ENCODE measurements at regions not wholly inside any gene's neighbourhood (a gene's known extent, or its start where the extent isn't known, plus 50 kb on each side); places are given as distances from the start of the nearest gene placed in this dataset.

DNA sequence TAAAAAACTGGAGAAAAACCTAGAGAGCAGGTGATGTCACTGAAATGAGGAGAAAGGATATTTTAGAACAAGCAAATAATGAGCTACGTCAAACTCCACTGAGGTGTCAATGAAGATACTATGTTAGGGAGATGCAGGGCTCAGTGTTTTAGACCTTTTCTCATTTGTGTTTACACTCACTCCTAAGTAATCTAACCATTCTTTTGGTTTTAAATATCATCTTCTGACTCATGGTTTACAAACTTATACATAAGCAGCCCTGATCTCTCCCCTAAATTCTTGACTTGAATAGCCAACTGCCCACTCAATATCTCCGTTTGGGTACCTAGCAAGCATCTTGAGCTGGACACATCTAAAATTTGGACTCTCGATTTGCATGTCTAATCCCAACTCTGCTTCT, 272.4 kb downstream of the MEF2C start:
- no TSS peak for BruUV-seq (replicated peaks)
- DNase-seq (ENCODE audit: low spot score) = no peak
- Histone ChIP-seq H4K20me1 (ENCODE audit: insufficient read depth, low read length) (no peaks in the 10 kb centered on the region), H3K4me2 (ENCODE audit: low read length) (no peak overlapping the region), H3K9me2 (ENCODE audit: insufficient read depth, low read length) (no peaks in the 10 kb centered on the region), H3K79me2 (ENCODE audit: insufficient read depth, low read depth, low read length) (no peaks in the 10 kb centered on the region), H3K4me1 (ENCODE audit: insufficient read depth, low read length, poor library complexity, severe bottlenecking) (no peaks in the 10 kb centered on the region), H3K36me3 (ENCODE audit: insufficient read depth, low read length) (no peaks in the 10 kb centered on the region), H3K27ac (ENCODE audit: low read depth, low read length, poor library complexity, severe bottlenecking) (no peak overlapping the region), H2AFZ (ENCODE audit: low read length) (no peak overlapping the region), H3K4me3 (ENCODE audit: low read depth, low read length, poor library complexity, severe bottlenecking) (no peak overlapping the region), H3K9me3 (ENCODE audit: low read length) (no peaks in the 10 kb centered on the region)
- TF ChIP-seq, protein P1, sequence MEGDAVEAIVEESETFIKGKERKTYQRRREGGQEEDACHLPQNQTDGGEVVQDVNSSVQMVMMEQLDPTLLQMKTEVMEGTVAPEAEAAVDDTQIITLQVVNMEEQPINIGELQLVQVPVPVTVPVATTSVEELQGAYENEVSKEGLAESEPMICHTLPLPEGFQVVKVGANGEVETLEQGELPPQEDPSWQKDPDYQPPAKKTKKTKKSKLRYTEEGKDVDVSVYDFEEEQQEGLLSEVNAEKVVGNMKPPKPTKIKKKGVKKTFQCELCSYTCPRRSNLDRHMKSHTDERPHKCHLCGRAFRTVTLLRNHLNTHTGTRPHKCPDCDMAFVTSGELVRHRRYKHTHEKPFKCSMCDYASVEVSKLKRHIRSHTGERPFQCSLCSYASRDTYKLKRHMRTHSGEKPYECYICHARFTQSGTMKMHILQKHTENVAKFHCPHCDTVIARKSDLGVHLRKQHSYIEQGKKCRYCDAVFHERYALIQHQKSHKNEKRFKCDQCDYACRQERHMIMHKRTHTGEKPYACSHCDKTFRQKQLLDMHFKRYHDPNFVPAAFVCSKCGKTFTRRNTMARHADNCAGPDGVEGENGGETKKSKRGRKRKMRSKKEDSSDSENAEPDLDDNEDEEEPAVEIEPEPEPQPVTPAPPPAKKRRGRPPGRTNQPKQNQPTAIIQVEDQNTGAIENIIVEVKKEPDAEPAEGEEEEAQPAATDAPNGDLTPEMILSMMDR (conservative IDR thresholded peaks at IDR 0.05; ENCODE audit: low read length) = no peak
- TF ChIP-seq EZH2phosphoT487 (IDR thresholded peaks at IDR 0.05; ENCODE audit: borderline replicate concordance, low read depth, low read length) = no peak
- intact Hi-C loops (cut with micrococcal nuclease; ENCODE audit: unreplicated experiment) = no loop called here
- POLR2A ChIA-PET = interaction anchor here (0.7 kb wide), 1 partner anchor 128 kb away, joined by 3 read pairs; no protein-coding TSS in a partner anchor
- CTCF ChIA-PET (ENCODE audit: unreplicated experiment) = no interaction called here

DNA sequence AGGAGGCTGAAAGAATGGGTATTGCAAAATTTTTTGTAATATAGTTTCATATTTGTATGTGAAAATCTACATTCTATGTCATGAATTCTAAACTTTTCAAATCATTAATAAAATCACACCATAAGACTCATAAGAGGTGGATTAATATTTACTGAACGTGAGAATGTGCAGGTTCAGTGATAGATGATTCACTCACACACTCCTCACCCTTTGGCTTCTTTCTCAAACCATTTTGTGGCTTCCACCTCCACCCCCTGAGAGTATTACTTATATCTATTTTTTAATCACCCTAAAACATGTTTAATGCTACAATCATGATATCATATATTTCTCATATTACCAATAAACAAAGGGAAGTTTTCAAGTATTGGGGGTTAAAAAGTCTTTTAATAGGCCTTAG, 275.5 kb downstream of the MEF2C start:
- H3K4me1 ChIP-seq (ENCODE audit: insufficient read depth, low read length, poor library complexity, severe bottlenecking) = no peaks in the 10 kb centered on the region
- intact Hi-C loops (cut with micrococcal nuclease; ENCODE audit: unreplicated experiment) = no loop called here
- no peak overlapping the region for H3K4me3 ChIP-seq (ENCODE audit: low read depth, low read length, poor library complexity, severe bottlenecking)
- no peak for TF ChIP-seq EZH2phosphoT487 (IDR thresholded peaks at IDR 0.05; ENCODE audit: borderline replicate concordance, low read depth, low read length)
- TF ChIP-seq, protein P1 (conservative IDR thresholded peaks at IDR 0.05; ENCODE audit: low read length) = no peak
- no peaks in the 10 kb centered on the region for H3K9me2 ChIP-seq (ENCODE audit: insufficient read depth, low read length)
- no peaks in the 10 kb centered on the region for H4K20me1 ChIP-seq (ENCODE audit: insufficient read depth, low read length)
- no peaks in the 10 kb centered on the region for H3K9me3 ChIP-seq (ENCODE audit: low read length)
- no peak overlapping the region for H3K4me2 ChIP-seq (ENCODE audit: low read length)
- no peak overlapping the region for H3K27ac ChIP-seq (ENCODE audit: low read depth, low read length, poor library complexity, severe bottlenecking)
- ChIA-PET CTCF (ENCODE audit: unreplicated experiment) (no interaction called here), POLR2A (no interaction called here)
- no TSS peak for BruUV-seq (replicated peaks)
- no peaks in the 10 kb centered on the region for H3K79me2 ChIP-seq (ENCODE audit: insufficient read depth, low read depth, low read length)
- no peaks in the 10 kb centered on the region for H3K36me3 ChIP-seq (ENCODE audit: insufficient read depth, low read length)
- DNase-seq (ENCODE audit: low spot score) = no peak
- H2AFZ ChIP-seq (ENCODE audit: low read length) = no peak overlapping the region

DNA sequence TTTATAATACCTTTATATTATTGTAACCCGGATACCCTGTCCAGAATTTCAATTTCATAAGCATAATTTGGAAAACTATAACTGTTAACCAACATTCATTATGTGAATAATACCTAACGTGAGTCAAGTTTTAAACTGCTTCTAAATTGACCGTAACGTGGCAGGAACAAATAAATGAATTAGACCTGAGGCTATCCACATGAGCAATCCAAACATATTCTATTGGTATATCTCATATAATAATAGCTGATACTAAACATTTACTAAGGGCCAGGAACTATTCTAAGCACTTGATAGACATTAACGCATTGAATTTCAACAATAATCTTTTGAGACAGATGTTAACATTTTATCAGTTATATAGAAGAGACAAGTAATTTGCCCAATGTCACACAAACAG, 276.4 kb downstream of the MEF2C start:
- no peak for TF ChIP-seq EZH2phosphoT487 (IDR thresholded peaks at IDR 0.05; ENCODE audit: borderline replicate concordance, low read depth, low read length)
- TF ChIP-seq, protein P1 (conservative IDR thresholded peaks at IDR 0.05; ENCODE audit: low read length) = no peak
- ChIA-PET CTCF (ENCODE audit: unreplicated experiment) (no interaction called here), POLR2A (interaction anchor here (0.6 kb wide), 1 partner anchor 113 kb away, joined by 3 read pairs; no protein-coding TSS in a partner anchor)
- DNase-seq (ENCODE audit: low spot score) = no peak
- Histone ChIP-seq H3K27ac (ENCODE audit: low read depth, low read length, poor library complexity, severe bottlenecking) (no peak overlapping the region), H3K9me2 (ENCODE audit: insufficient read depth, low read length) (no peaks in the 10 kb centered on the region), H3K4me1 (ENCODE audit: insufficient read depth, low read length, poor library complexity, severe bottlenecking) (no peaks in the 10 kb centered on the region), H3K9me3 (ENCODE audit: low read length) (no peaks in the 10 kb centered on the region), H3K36me3 (ENCODE audit: insufficient read depth, low read length) (no peaks in the 10 kb centered on the region), H3K79me2 (ENCODE audit: insufficient read depth, low read depth, low read length) (no peaks in the 10 kb centered on the region), H4K20me1 (ENCODE audit: insufficient read depth, low read length) (no peaks in the 10 kb centered on the region), H3K4me2 (ENCODE audit: low read length) (no peak overlapping the region), H2AFZ (ENCODE audit: low read length) (no peak overlapping the region), H3K4me3 (ENCODE audit: low read depth, low read length, poor library complexity, severe bottlenecking) (no peak overlapping the region)
- intact Hi-C loops (cut with micrococcal nuclease; ENCODE audit: unreplicated experiment) = no loop called here
- BruUV-seq (replicated peaks) = no TSS peak
